ENCODE measurements at regions not wholly inside any gene's neighbourhood (a gene's known extent, or its start where the extent isn't known, plus 50 kb on each side); places are given as distances from the start of the nearest gene placed in this dataset.

DNA sequence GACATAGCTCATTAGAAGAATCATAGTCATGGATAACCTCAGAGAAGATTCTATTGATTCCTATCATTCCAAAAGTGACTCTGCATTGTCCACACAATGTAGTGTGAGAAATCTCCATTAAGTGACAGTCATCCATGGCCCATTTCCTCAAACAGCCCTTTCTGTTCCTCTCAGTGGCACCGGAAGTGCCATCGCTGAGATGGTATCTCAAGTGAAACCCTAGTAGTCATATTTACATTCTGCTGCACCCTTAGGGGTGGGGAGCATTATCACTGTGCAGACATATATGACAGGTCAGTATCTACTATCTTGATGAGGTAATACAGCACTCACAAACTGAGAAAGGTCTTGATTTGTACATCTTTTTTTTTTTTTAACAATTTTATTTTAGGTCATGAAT lies 55.4 kb upstream of the MIER3 start:
- ChIA-PET POLR2A (ENCODE audit: unreplicated experiment) (no interaction called here), CTCF (no interaction called here)
- intact Hi-C loops (cut with micrococcal nuclease), result no loop called here
- ATAC-seq (no peak), DNase-seq (no peak)
- peaks cover 15% of the 10 kb centered on the region for H3K4me1 ChIP-seq (ENCODE audit: insufficient read depth, low read length)
- H3K4me2 ChIP-seq (ENCODE audit: low read length), result no peak overlapping the region
- no peaks in the 10 kb centered on the region for H3K36me3 ChIP-seq (ENCODE audit: low read depth, low read length)
- no TSS peak for BruUV-seq (replicated peaks)
- H2AFZ ChIP-seq (ENCODE audit: low read length), result no peak overlapping the region
- no peaks in the 10 kb centered on the region for H3K27me3 ChIP-seq (ENCODE audit: low read length)
- H3K27ac ChIP-seq (ENCODE audit: low read length), result no peak overlapping the region
- no peaks in the 10 kb centered on the region for H3F3A ChIP-seq (ENCODE audit: low read length, unreplicated experiment)
- no peaks in the 10 kb centered on the region for H4K20me1 ChIP-seq (ENCODE audit: low read length)
- no peak overlapping the region for H3K4me3 ChIP-seq (ENCODE audit: low read length)
- H3K9me3 ChIP-seq (ENCODE audit: low read length), result no peaks in the 10 kb centered on the region
- no peaks in the 10 kb centered on the region for H3K79me2 ChIP-seq (ENCODE audit: low read length)
- no peak for TF ChIP-seq EZH2 (IDR thresholded peaks at IDR 0.05; ENCODE audit: low read length, unreplicated experiment)
- no peak for TF ChIP-seq EZH2phosphoT487 (IDR thresholded peaks at IDR 0.05; ENCODE audit: borderline replicate concordance, low read length)
- TF ChIP-seq, protein P1, sequence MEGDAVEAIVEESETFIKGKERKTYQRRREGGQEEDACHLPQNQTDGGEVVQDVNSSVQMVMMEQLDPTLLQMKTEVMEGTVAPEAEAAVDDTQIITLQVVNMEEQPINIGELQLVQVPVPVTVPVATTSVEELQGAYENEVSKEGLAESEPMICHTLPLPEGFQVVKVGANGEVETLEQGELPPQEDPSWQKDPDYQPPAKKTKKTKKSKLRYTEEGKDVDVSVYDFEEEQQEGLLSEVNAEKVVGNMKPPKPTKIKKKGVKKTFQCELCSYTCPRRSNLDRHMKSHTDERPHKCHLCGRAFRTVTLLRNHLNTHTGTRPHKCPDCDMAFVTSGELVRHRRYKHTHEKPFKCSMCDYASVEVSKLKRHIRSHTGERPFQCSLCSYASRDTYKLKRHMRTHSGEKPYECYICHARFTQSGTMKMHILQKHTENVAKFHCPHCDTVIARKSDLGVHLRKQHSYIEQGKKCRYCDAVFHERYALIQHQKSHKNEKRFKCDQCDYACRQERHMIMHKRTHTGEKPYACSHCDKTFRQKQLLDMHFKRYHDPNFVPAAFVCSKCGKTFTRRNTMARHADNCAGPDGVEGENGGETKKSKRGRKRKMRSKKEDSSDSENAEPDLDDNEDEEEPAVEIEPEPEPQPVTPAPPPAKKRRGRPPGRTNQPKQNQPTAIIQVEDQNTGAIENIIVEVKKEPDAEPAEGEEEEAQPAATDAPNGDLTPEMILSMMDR (conservative IDR thresholded peaks at IDR 0.05; ENCODE audit: low read depth, low read length), result no peak
- H3K9me2 ChIP-seq (replicated peaks; ENCODE audit: low read length), result no peaks in the 10 kb centered on the region
- no peak overlapping the region for H3K9ac ChIP-seq (ENCODE audit: low read length)

- intact Hi-C loops (cut with micrococcal nuclease), result no loop called here
- H3K9me2 ChIP-seq (replicated peaks; ENCODE audit: low read length), result no peaks in the 10 kb centered on the region
- H3K9ac ChIP-seq (ENCODE audit: low read length), result no peak overlapping the region
- H3K27me3 ChIP-seq (ENCODE audit: low read length), result no peaks in the 10 kb centered on the region
- no peak overlapping the region for H3K4me2 ChIP-seq (ENCODE audit: low read length)
- ATAC-seq (no peak), DNase-seq (no peak)
- no peaks in the 10 kb centered on the region for H3K79me2 ChIP-seq (ENCODE audit: low read length)
- ChIA-PET POLR2A (ENCODE audit: unreplicated experiment) (no interaction called here), CTCF (no interaction called here)
- BruUV-seq (replicated peaks), result no TSS peak
- no peaks in the 10 kb centered on the region for H3K9me3 ChIP-seq (ENCODE audit: low read length)
- H3K36me3 ChIP-seq (ENCODE audit: low read depth, low read length), result no peaks in the 10 kb centered on the region
- H3K27ac ChIP-seq (ENCODE audit: low read length), result no peak overlapping the region
- H3F3A ChIP-seq (ENCODE audit: low read length, unreplicated experiment), result no peaks in the 10 kb centered on the region
- TF ChIP-seq, protein P1 (conservative IDR thresholded peaks at IDR 0.05; ENCODE audit: low read depth, low read length), result no peak
- TF ChIP-seq EZH2 (IDR thresholded peaks at IDR 0.05; ENCODE audit: low read length, unreplicated experiment) (no peak), EZH2phosphoT487 (IDR thresholded peaks at IDR 0.05; ENCODE audit: borderline replicate concordance, low read length) (no peak)
- no peaks in the 10 kb centered on the region for H4K20me1 ChIP-seq (ENCODE audit: low read length)
- H3K4me1 ChIP-seq (ENCODE audit: insufficient read depth, low read length), result peaks cover 8% of the 10 kb centered on the region
- no peak overlapping the region for H2AFZ ChIP-seq (ENCODE audit: low read length)
- H3K4me3 ChIP-seq (ENCODE audit: low read length), result no peak overlapping the region
Observed at GRCh38 chr5:57009811-57010210, 57.9 kb upstream of the MIER3 start.

GRCh38 chr5:57010786-57011185 lies 58.9 kb upstream of the MIER3 start:
- H3K27me3 ChIP-seq (ENCODE audit: low read length), result no peaks in the 10 kb centered on the region
- ATAC-seq (no peak), DNase-seq (no peak)
- H3K9me2 ChIP-seq (replicated peaks; ENCODE audit: low read length), result no peaks in the 10 kb centered on the region
- intact Hi-C loops (cut with micrococcal nuclease), result no loop called here
- no peaks in the 10 kb centered on the region for H3K79me2 ChIP-seq (ENCODE audit: low read length)
- no peaks in the 10 kb centered on the region for H3F3A ChIP-seq (ENCODE audit: low read length, unreplicated experiment)
- H2AFZ ChIP-seq (ENCODE audit: low read length), result no peak overlapping the region
- no peak overlapping the region for H3K27ac ChIP-seq (ENCODE audit: low read length)
- no peak overlapping the region for H3K4me2 ChIP-seq (ENCODE audit: low read length)
- no TSS peak for BruUV-seq (replicated peaks)
- H3K4me1 ChIP-seq (ENCODE audit: insufficient read depth, low read length), result no peaks in the 10 kb centered on the region
- ChIA-PET POLR2A (ENCODE audit: unreplicated experiment) (no interaction called here), CTCF (no interaction called here)
- H3K36me3 ChIP-seq (ENCODE audit: low read depth, low read length), result no peaks in the 10 kb centered on the region
- H3K4me3 ChIP-seq (ENCODE audit: low read length), result no peak overlapping the region
- H3K9ac ChIP-seq (ENCODE audit: low read length), result no peak overlapping the region
- no peaks in the 10 kb centered on the region for H4K20me1 ChIP-seq (ENCODE audit: low read length)
- H3K9me3 ChIP-seq (ENCODE audit: low read length), result no peaks in the 10 kb centered on the region
- TF ChIP-seq, protein P1 (conservative IDR thresholded peaks at IDR 0.05; ENCODE audit: low read depth, low read length), result no peak
- no peak for TF ChIP-seq EZH2 (IDR thresholded peaks at IDR 0.05; ENCODE audit: low read length, unreplicated experiment)
- TF ChIP-seq EZH2phosphoT487 (IDR thresholded peaks at IDR 0.05; ENCODE audit: borderline replicate concordance, low read length), result no peak
